IPS-NIHi7 (cell line): ENCODE measurements at regions not wholly inside any gene's neighbourhood (a gene's known extent, or its start where the extent isn't known, plus 50 kb on each side); places are given as distances from the start of the nearest gene placed in this dataset.

ENCODE experiments used
- DNase-seq: peaks from one replicate; pipeline ENCODE4 v3.0.0; 2012; ENCODE audit warnings: mixed read lengths; ENCODE audit errors: extremely low spot score

- no peak for DNase-seq
Observed at GRCh38 chr16:20259541-20259940, 67.8 kb downstream of the GP2 start.

- no peak for DNase-seq
Observed at GRCh38 chr16:20257234-20257633, 70.1 kb downstream of the GP2 start.

- no peak for DNase-seq
Observed at GRCh38 chr16:20255002-20255401, 72.3 kb downstream of the GP2 start.

GRCh38 chr16:20253825-20254224 lies 73.5 kb downstream of the GP2 start:
- no peak for DNase-seq

GRCh38 chr16:20249211-20249610 lies 78.1 kb downstream of the GP2 start:
- DNase-seq = no peak

GRCh38 chr16:20247076-20247475 lies 80.2 kb downstream of the GP2 start:
- no peak for DNase-seq

GRCh38 chr16:20243731-20244281 lies 83.5 kb downstream of the GP2 start:
- peak; percentile 38 for DNase-seq

- no peak for DNase-seq
Observed at GRCh38 chr16:20242568-20243255, 84.6 kb downstream of the GP2 start.

GRCh38 chr16:20241321-20241720 lies 86.0 kb downstream of the GP2 start:
- no peak for DNase-seq

- DNase-seq = no peak
Observed at GRCh38 chr16:20236579-20237289, 90.6 kb downstream of the GP2 start.

- DNase-seq = no peak
Observed at GRCh38 chr16:20225228-20225733, 102.0 kb downstream of the GP2 start.

GRCh38 chr16:20221208-20221607 lies 106.1 kb downstream of the GP2 start:
- no peak for DNase-seq

GRCh38 chr16:20218093-20218492 lies 109.2 kb downstream of the GP2 start:
- DNase-seq = no peak

- no peak for DNase-seq
Observed at GRCh38 chr16:20216591-20217217, 110.6 kb downstream of the GP2 start.

GRCh38 chr16:20214401-20214800 lies 112.9 kb downstream of the GP2 start:
- no peak for DNase-seq

GRCh38 chr16:20203272-20203671 lies 124.0 kb downstream of the GP2 start:
- no peak for DNase-seq

- DNase-seq = no peak
Observed at GRCh38 chr16:20202747-20203146, 124.6 kb downstream of the GP2 start.

- no peak for DNase-seq
Observed at GRCh38 chr16:20192801-20193200, 119.1 kb upstream of the GPR139 start.

- no peak for DNase-seq
Observed at GRCh38 chr16:20191566-20191965, 117.9 kb upstream of the GPR139 start.

GRCh38 chr16:20181949-20182348 lies 108.3 kb upstream of the GPR139 start:
- DNase-seq = no peak

GRCh38 chr16:20181416-20181815 lies 107.7 kb upstream of the GPR139 start:
- DNase-seq = no peak

- no peak for DNase-seq
Observed at GRCh38 chr16:20178297-20178696, 104.6 kb upstream of the GPR139 start.

GRCh38 chr16:20175358-20175757 lies 101.7 kb upstream of the GPR139 start:
- peak; percentile 23 for DNase-seq
